ENCODE measurements at regions not wholly inside any gene's neighbourhood (a gene's known extent, or its start where the extent isn't known, plus 50 kb on each side); places are given as distances from the start of the nearest gene placed in this dataset.

DNA sequence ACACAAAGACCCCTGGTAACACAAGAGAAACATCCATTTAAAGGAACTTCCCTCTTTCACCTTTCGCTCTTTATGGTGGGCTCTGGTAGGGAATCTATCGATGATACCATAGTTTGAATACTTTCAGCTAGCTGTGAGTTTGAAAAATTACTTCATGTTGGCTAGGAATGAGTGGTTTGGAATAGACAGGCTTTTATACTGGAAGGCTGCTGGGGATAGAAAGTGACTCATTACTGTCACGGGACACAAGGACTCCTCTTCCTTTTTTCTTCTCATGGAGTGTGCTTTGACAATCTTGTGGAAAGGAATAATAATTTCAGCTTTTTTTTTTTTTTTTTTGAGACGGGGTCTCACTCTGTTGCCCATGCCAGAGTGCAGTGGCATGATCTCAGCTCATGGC lies 76.9 kb downstream of the CYB561 start:
- no peak for DNase-seq

DNA sequence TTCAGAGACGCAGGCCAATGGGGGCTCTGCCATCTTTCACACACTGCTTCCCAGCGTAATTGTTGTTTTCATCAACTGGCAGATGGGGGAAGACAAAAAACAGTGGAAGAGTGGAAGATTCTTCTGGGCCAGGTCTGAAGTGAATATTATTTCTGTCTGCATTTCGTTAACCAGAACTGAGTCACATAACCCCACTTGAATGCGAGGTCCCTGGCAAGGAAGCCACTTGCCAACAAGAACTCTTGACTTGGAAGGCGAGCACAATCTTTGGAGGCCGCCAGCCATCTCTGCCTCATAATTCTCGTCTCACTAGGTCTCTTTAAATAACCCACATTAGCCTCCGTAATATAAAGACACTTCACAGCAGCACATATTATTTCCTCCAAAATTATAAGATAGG lies 75.4 kb downstream of the CYB561 start:
- no peak for DNase-seq

DNA sequence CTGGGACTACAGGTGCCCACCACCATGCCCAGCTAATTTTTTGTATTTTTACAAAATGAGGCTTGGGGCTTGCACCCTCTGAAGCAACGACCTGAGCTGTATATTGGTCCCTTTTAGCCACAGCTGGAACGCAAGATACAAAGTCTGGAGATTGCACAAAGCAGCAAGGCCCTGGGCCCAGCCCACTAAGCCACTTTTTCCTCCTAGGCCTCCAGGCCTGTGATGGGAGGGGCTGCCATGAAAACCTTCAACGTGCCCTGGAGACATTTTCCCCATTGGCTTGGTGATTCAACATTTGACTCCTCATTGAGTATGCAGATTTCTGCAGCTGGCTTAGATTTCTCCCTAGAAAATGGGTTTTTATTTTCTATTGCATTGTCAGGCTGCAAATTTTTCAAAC lies 69.2 kb downstream of the CYB561 start:
- no peak for DNase-seq

DNA sequence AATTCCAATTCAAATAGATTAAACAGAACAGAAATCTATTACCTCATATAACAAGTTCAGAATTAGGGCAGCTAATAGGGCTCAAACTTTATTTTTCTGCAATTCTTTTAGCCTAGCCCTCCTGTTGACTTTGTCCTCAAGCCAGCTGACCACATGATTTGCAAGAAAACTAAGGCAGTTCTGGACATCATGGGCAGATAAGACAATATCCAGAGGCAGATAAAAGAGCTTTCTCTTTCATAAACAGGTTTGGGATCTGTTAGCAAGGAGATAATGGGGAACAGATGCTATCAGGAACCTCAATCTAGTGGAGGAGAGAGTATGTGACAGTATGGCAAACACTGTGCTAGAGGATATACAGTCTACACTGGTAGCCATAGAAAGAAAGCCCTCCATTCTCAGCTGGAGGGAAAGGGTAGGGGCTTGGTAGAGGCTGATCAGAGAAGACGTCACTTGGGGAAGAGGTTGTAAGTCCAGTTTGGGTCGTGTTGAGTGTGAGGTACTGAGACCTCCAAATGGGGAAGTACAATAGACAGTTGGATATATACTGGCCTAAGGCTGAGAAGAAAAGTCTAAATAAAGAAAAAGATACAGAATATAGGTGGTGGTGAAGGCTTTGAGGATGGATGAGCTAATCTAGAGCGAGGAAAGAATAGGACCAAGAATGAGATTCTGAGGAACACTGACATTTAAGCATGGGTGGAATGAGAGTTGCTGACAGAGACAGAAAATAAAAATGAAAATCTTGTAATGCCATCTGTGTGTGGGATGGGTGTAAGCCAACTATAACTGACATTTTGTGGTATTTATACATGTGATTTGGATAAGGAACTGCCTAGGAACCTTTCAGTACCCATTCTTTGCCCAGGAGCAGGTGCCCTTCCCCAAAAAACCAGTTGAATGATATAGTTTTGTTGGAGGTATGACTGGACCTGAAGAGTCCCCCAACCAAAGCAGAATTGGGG lies 67.4 kb downstream of the CYB561 start:
- DNase-seq: no peak

DNA sequence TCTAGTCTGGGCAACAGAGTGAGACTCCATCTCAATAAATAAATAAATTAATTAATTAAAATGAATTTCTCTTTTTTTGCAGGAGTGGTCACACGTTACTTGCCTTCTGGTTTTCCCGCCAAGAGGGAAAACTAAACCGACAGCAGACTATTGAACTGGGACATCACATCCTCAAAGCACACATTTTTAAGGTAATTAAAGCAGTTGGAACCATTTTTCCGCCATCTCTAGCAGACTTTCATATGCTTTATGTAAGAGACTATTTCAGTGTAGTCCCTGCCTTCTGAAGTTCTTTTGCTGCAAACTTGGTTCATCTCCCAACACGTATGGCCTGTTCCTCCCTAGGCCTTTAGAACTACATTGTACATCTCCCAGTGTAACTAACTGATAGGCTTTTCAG lies 66.5 kb downstream of the CYB561 start:
- no peak for DNase-seq

DNA sequence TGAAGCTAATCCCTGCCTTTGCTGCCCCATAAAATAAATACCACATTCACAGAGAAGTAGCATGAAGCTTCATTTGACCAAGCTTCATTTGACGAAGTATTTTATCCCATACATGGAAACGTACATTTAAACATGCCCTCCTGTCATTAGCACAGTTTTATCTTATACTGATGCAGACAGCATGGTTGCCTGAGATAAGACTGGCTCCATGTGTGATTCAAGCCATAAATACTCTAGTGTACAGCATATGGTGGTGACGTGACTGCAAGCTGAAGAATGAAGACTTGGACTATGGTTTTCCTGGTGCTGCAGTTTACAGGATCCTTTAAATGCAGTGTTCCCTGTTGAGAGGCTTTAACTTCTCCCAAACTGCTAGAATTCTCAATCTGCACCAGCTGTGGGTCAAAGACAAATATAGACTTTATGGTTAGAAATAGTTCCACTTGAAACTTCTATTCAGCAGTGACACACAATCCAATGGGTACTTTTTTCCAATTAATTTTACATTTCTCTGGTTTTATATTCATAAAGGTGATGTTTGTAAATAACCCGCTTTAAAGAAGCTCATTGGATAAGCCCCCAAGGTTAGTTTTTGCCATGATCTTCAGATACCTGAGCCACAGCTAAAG lies 64.9 kb downstream of the CYB561 start:
- DNase-seq: peak in 5 of 58 donors; percentile 4 to 56 (median 13)

DNA sequence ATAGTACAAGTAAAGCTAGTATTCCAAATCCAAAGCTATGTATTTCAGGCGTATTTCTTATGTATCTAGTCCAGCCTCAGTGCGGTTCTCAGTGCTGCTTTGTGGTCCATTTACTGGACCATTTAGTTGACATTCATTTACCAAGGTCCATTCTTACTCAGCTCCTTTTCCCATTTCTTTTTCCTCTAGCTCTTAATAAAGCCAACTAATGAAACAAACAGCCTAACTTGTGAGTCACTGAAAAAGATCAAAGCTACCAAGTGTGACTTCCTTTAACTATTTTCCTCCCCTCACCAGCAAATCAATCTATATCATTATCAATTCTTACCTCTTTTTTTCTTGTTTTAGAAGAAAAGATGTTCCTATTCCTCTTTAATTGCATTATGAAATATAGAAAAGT lies 64.0 kb downstream of the CYB561 start:
- DNase-seq: no peak

All from anterior cingulate cortex (tissue), 58 donors.